GM12865 (cell line): ENCODE measurements at regions not wholly inside any gene's neighbourhood (a gene's known extent, or its start where the extent isn't known, plus 50 kb on each side); places are given as distances from the start of the nearest gene placed in this dataset.

ENCODE experiments used
- DNase-seq: peaks from one replicate; pipeline ENCODE4 v3.0.0; 2010; ENCODE audit warnings: low read depth
- H3K4me3 ChIP-seq: 2 replicates; pipeline ENCODE4 v1.5.1; 2011; ENCODE audit warnings: mild to moderate bottlenecking, low read depth, low read length, control low read depth
- TF ChIP-seq, protein P1 (sequence below): IDR thresholded peaks from 2 replicates; pipeline ENCODE4 v1.5.1; 2011; ENCODE audit warnings: low read length, control low read depth, low read depth, inconsistent platforms; ENCODE audit not compliant: insufficient read depth; ENCODE audit errors: missing control alignments

DNA sequence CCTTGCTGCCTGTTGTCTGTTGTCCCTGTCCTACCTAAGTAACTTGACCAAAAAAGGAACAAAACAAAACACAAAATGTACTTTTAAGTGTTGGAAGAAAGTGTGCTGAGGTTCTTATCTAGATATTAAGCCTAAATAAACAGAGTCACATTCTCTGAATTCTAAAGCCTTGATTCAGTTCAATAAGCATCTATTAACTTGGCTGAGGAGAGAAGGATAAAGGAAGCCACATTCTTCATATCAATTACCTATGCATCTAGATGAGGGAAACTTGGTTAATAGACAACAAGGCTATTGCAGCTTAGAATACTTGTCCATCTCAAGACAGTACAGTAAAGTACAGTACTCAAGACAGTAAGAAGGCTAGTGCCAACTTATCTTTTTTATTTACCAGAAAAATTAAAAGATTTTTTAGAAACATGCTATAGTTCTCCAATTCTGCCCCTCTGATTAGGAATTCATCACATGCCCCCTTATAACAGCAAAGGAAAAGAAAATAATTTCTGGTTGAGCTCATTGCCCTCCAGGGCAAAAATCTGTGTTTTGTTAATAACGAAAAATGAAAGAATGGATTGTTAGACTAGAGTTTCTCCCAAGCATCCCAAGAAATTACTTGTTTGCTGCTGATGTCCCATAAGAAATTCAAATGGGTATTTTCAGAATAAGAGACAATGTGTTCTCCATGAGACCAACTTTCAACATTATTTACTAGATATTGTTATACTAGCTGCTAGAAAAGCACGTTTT lies 546.5 kb upstream of the SEMA3D start:
- H3K4me3 ChIP-seq, result no peak overlapping the region
- TF ChIP-seq, protein P1, sequence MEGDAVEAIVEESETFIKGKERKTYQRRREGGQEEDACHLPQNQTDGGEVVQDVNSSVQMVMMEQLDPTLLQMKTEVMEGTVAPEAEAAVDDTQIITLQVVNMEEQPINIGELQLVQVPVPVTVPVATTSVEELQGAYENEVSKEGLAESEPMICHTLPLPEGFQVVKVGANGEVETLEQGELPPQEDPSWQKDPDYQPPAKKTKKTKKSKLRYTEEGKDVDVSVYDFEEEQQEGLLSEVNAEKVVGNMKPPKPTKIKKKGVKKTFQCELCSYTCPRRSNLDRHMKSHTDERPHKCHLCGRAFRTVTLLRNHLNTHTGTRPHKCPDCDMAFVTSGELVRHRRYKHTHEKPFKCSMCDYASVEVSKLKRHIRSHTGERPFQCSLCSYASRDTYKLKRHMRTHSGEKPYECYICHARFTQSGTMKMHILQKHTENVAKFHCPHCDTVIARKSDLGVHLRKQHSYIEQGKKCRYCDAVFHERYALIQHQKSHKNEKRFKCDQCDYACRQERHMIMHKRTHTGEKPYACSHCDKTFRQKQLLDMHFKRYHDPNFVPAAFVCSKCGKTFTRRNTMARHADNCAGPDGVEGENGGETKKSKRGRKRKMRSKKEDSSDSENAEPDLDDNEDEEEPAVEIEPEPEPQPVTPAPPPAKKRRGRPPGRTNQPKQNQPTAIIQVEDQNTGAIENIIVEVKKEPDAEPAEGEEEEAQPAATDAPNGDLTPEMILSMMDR, result no peak
- DNase-seq, result no peak

DNA sequence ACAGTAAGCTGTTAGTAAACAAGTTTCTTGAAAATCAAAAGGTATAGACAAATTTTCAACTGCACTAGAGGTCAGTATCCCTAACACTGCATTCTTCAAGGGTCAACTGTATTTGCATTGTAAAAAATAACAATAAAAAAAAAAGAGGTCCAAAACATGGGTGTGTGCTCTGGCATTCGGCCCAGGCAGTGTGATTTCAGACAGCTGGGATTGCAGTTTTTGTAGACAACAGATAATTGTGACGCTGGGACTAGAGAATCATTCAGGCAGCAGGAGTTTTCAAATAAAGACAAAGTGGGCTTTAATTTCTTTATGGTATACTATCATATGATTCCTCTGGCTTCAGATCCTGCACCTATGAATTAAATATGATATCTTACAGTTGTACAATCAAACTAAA lies 543.2 kb upstream of the SEMA3D start:
- no peak for DNase-seq
- no peak overlapping the region for H3K4me3 ChIP-seq
- TF ChIP-seq, protein P1, result no peak

GRCh38 chr7:85725026-85725425 lies 538.2 kb upstream of the SEMA3D start:
- TF ChIP-seq, protein P1, result no peak
- no peak overlapping the region for H3K4me3 ChIP-seq
- DNase-seq, result no peak

GRCh38 chr7:85719981-85720953 lies 533.4 kb upstream of the SEMA3D start:
- DNase-seq, result no peak
- TF ChIP-seq, protein P1, result no peak
- H3K4me3 ChIP-seq, result no peak overlapping the region

DNA sequence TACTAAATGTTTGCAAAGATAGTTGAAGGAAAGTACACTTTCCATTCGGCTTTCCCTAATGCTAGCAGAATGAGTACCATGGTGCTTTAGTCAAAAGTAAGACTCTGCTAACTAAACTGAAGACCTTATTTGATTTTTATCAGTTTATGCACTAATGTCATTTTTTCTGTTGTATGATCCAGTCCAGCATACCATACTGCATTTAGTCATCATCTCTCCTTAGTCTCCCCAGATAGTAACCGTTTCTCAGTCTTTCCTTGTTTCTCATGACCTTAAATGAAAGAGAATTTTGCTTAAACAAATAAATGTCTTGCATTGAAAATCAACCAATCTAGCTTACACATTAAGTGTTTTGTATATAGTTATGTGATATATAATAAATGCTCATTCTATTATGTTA lies 529.5 kb upstream of the SEMA3D start:
- no peak for DNase-seq
- TF ChIP-seq, protein P1, result no peak
- H3K4me3 ChIP-seq, result no peak overlapping the region

GRCh38 chr7:85714951-85715350 lies 528.1 kb upstream of the SEMA3D start:
- TF ChIP-seq, protein P1, result no peak
- no peak for DNase-seq
- H3K4me3 ChIP-seq, result no peak overlapping the region
